ENCODE measurements at regions not wholly inside any gene's neighbourhood (a gene's known extent, or its start where the extent isn't known, plus 50 kb on each side); places are given as distances from the start of the nearest gene placed in this dataset.
"Not testable (repeated sequence)": the region's sequence is repeated elsewhere in the genome, so short reads cannot be mapped to it uniquely, and the experiment has no call there.

DNA sequence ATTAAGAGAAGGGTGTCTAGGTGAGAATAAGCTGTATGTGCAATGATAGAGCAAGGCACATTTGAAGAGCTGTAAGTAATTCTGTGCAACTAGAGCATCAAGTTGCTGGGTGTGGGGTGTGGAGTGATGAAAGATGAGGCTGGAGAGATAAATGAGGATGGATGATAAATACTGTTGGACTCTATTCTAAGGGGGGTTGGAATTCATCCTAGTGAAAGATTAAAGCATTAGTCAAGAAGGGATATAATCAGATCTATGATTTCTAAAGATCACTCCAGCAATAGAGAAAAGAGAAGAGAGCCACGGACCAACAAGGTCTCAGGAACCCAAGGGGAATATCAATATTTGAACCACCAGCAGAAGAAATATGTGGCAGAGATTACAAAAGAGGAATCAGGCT is 415.0 kb upstream of the RPS6KA3 start:
- H3K27me3 ChIP-seq (ENCODE audit: insufficient read depth, low read depth, severe bottlenecking) = peaks cover 21% of the 10 kb centered on the region
- no peak overlapping the region for H3K27ac ChIP-seq
- no peaks in the 10 kb centered on the region for H3K9me3 ChIP-seq (ENCODE audit: severe bottlenecking)
- DNase-seq = no peak
- H3K36me3 ChIP-seq = no peaks in the 10 kb centered on the region
- H3K4me3 ChIP-seq (ENCODE audit: low read depth, low read length) = no peak overlapping the region
- no peak for TF ChIP-seq CTCF (IDR thresholded peaks at IDR 0.05; ENCODE audit: low read depth, low read length)

GRCh38 chrX:20680998-20681397 is 414.3 kb upstream of the RPS6KA3 start:
- H3K9me3 ChIP-seq (ENCODE audit: severe bottlenecking) = no peaks in the 10 kb centered on the region
- TF ChIP-seq CTCF (IDR thresholded peaks at IDR 0.05; ENCODE audit: low read depth, low read length) = no peak
- peaks cover 18% of the 10 kb centered on the region for H3K27me3 ChIP-seq (ENCODE audit: insufficient read depth, low read depth, severe bottlenecking)
- no peak for DNase-seq
- H3K27ac ChIP-seq = no peak overlapping the region
- no peaks in the 10 kb centered on the region for H3K36me3 ChIP-seq
- H3K4me3 ChIP-seq (ENCODE audit: low read depth, low read length) = no peak overlapping the region

DNA sequence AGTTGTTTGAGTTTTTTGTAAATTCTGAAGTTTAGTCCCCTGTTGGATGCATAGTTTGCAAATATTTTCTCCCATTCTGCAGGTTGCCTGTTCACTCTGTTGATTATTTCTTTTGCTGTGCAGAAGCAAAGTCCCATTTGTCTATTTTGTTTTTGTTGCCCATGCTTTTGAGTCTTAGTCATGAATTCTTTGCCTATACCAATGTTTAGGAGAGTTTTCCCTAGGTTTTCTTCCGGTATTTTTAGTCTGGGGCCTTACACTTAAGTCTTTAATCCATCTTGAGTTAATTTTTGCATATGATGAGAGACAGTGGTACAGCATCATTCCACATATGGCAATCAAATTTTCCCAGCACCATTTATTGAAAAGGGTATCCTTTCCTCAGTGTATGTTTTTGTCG is 405.8 kb upstream of the RPS6KA3 start:
- Histone ChIP-seq H3K36me3 (no peaks in the 10 kb centered on the region), H3K9me3 (ENCODE audit: severe bottlenecking) (no peaks in the 10 kb centered on the region), H3K27ac (no peak overlapping the region), H3K4me3 (ENCODE audit: low read depth, low read length) (no peak overlapping the region), H3K27me3 (ENCODE audit: insufficient read depth, low read depth, severe bottlenecking) (peaks cover 7% of the 10 kb centered on the region)
- DNase-seq = no peak
- no peak for TF ChIP-seq CTCF (IDR thresholded peaks at IDR 0.05; ENCODE audit: low read depth, low read length)

GRCh38 chrX:20671746-20672145 is 405.0 kb upstream of the RPS6KA3 start:
- H3K36me3 ChIP-seq; H3K27ac ChIP-seq; H3K9me3 ChIP-seq (ENCODE audit: severe bottlenecking); H3K27me3 ChIP-seq (ENCODE audit: insufficient read depth, low read depth, severe bottlenecking); DNase-seq; H3K4me3 ChIP-seq (ENCODE audit: low read depth, low read length): not testable (repeated sequence)

DNA sequence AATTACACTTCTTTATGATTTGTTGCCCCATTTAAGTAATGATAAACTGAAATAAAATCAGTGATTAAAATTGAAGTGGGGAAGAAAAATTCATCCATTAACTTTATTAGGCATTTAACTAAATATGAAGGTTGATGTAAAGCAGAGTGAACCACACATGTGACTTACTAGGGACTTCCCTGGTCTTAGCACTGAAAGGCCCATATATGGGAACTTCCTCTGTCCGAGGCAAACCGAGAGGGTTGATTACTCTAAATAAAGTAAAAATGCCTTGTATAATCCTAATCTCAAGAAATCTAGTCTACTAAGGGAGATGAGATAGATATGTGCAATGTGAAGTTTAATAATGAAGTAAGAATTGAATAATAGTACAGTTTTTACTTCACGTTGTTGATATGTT is 403.9 kb upstream of the RPS6KA3 start:
- no peaks in the 10 kb centered on the region for H3K36me3 ChIP-seq
- no peaks in the 10 kb centered on the region for H3K9me3 ChIP-seq (ENCODE audit: severe bottlenecking)
- no peaks in the 10 kb centered on the region for H3K27me3 ChIP-seq (ENCODE audit: insufficient read depth, low read depth, severe bottlenecking)
- DNase-seq = no peak
- H3K4me3 ChIP-seq (ENCODE audit: low read depth, low read length) = no peak overlapping the region
- H3K27ac ChIP-seq = no peak overlapping the region
- no peak for TF ChIP-seq CTCF (IDR thresholded peaks at IDR 0.05; ENCODE audit: low read depth, low read length)

GRCh38 chrX:20668550-20668949 is 401.8 kb upstream of the RPS6KA3 start:
- Histone ChIP-seq H3K36me3 (no peaks in the 10 kb centered on the region), H3K27ac (no peak overlapping the region), H3K9me3 (ENCODE audit: severe bottlenecking) (no peaks in the 10 kb centered on the region), H3K4me3 (ENCODE audit: low read depth, low read length) (no peak overlapping the region), H3K27me3 (ENCODE audit: insufficient read depth, low read depth, severe bottlenecking) (peaks cover 7% of the 10 kb centered on the region)
- DNase-seq = no peak
- no peak for TF ChIP-seq CTCF (IDR thresholded peaks at IDR 0.05; ENCODE audit: low read depth, low read length)

Measured in WERI-Rb-1 (cell line).